ENCODE measurements at regions not wholly inside any gene's neighbourhood (a gene's known extent, or its start where the extent isn't known, plus 50 kb on each side); places are given as distances from the start of the nearest gene placed in this dataset.

DNA sequence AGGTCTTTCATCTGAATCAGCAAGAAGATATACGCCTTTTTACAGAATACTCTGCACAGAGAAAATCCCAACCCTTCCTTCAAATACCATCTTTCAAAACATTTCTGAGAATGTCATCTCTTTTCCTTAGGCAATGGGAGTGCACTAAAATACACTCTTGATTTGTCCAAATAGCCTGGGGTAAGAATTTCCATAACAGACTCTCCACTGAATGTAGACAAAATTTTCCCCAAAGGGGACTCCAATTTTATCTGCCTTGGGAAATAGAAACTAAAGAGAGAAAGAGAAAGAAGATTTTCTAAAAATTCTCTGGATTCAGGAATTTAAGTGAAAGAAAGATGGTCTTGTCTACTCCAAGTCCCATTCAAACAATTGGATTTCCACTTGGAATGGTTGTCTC is 394.5 kb upstream of the CHAC2 start:
- Mint-ChIP-seq H3K4me1 (ENCODE audit: low read depth) (no peaks in the 10 kb centered on the region), H3K27me3 (no peaks in the 10 kb centered on the region), H3K9me3 (peaks cover 1% of the 10 kb centered on the region), H3K27ac (no peak overlapping the region), H3K4me3 (no peak overlapping the region), H3K36me3 (ENCODE audit: low read depth) (no peaks in the 10 kb centered on the region)
- TF ChIP-seq, protein P1, sequence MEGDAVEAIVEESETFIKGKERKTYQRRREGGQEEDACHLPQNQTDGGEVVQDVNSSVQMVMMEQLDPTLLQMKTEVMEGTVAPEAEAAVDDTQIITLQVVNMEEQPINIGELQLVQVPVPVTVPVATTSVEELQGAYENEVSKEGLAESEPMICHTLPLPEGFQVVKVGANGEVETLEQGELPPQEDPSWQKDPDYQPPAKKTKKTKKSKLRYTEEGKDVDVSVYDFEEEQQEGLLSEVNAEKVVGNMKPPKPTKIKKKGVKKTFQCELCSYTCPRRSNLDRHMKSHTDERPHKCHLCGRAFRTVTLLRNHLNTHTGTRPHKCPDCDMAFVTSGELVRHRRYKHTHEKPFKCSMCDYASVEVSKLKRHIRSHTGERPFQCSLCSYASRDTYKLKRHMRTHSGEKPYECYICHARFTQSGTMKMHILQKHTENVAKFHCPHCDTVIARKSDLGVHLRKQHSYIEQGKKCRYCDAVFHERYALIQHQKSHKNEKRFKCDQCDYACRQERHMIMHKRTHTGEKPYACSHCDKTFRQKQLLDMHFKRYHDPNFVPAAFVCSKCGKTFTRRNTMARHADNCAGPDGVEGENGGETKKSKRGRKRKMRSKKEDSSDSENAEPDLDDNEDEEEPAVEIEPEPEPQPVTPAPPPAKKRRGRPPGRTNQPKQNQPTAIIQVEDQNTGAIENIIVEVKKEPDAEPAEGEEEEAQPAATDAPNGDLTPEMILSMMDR (IDR thresholded peaks at IDR 0.05) = no peak
- DNase-seq = no peak
- intact Hi-C loops (cut with micrococcal nuclease) = no loop called here
- POLR2A ChIA-PET = no interaction called here
- CTCF ChIA-PET = no interaction called here
- no peak for ATAC-seq

DNA sequence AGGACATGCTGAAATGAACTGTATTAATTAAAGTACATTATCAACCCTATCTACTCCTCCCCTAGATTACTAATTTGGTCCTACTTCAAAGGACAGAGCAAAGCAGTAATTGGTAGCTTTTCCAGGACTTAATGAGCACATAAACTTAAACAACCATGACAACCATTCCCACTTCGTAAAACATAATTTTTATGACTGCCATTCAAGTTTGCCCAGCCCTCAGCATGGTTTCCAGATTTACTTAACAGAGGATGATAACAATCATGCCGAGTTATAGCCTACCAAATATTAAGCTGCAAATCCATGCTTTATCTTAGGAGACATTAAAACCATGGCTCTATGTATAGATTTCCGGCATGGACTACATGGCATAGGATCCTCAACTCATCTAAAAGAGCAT is 401.1 kb upstream of the CHAC2 start:
- peaks cover 5% of the 10 kb centered on the region for H3K9me3 Mint-ChIP-seq
- no peak for ATAC-seq
- no peaks in the 10 kb centered on the region for H3K27me3 Mint-ChIP-seq

DNA sequence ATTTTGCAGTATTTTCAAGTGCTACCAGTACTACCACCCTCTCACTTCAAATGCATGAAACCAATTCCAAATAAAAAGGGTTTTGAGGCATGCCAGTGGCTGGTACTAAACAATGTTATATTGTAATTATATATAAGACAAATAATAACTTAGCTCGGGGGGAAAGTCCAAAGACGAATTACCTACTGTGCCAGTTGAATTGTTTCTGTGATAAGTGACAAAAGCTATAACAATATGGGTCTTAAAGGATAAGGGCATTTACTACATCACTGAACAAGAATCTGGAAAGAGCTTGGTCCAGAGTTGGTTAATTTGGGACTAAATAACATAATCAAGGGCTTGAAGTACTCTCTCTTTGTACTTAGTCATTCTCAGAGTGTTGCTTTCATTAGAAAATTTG is 404.7 kb upstream of the CHAC2 start:
- H3K27me3 Mint-ChIP-seq = no peaks in the 10 kb centered on the region
- CTCF ChIA-PET = no interaction called here
- H3K27ac Mint-ChIP-seq = no peak overlapping the region
- H3K4me3 Mint-ChIP-seq = no peak overlapping the region
- DNase-seq (no peak), ATAC-seq (no peak)
- intact Hi-C loops (cut with micrococcal nuclease) = no loop called here
- no peaks in the 10 kb centered on the region for H3K4me1 Mint-ChIP-seq (ENCODE audit: low read depth)
- no peaks in the 10 kb centered on the region for H3K36me3 Mint-ChIP-seq (ENCODE audit: low read depth)
- peaks cover 7% of the 10 kb centered on the region for H3K9me3 Mint-ChIP-seq
- TF ChIP-seq, protein P1 (IDR thresholded peaks at IDR 0.05) = no peak
- POLR2A ChIA-PET = no interaction called here

More for the DNA sequence above, 401.1 kb upstream of the CHAC2 start:
- POLR2A ChIA-PET = no interaction called here
- CTCF ChIA-PET = no interaction called here
- Mint-ChIP-seq H3K27ac (no peak overlapping the region), H3K4me3 (no peak overlapping the region), H3K36me3 (ENCODE audit: low read depth) (no peaks in the 10 kb centered on the region), H3K4me1 (ENCODE audit: low read depth) (no peaks in the 10 kb centered on the region)
- intact Hi-C loops (cut with micrococcal nuclease) = no loop called here
- DNase-seq = no peak
- TF ChIP-seq, protein P1 (IDR thresholded peaks at IDR 0.05) = no peak

DNA sequence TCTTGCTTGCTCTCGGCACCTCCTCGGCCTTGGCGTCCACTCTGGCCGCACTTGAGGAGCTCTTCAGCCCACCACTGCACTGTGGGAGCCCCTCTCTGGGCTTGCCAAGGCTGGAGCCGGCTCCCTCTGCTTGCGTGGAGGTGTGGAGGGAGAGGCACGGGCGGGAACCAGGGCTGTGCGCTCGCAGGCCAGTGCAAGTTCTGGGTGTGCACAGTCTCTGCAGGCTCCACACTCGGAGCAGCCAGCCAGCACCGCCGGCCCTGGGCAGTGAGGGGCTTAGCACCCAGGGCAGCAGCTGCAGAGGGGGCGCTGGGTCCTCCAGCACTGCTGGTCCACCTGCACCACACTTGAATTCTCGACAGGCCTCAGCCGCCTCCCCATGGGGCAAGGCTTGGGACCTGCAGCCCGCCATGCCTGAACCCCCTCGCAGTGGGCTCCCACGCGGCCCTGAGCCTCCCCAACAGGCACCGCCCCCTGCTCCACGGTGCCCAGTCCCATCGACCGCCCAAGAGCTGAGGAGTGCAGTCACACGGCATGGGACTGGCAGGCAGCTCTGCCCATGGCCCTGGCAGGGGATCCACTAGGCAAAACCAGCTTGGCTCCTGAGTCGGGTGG is 411.2 kb upstream of the CHAC2 start:
- no peaks in the 10 kb centered on the region for H3K27me3 Mint-ChIP-seq
- ChIA-PET POLR2A (no interaction called here), CTCF (no interaction called here)
- H3K9me3 Mint-ChIP-seq = peaks cover 8% of the 10 kb centered on the region
- no peak for ATAC-seq
- intact Hi-C loops (cut with micrococcal nuclease) = no loop called here
- H3K36me3 Mint-ChIP-seq (ENCODE audit: low read depth) = no peaks in the 10 kb centered on the region
- TF ChIP-seq, protein P1 (IDR thresholded peaks at IDR 0.05) = no peak
- no peak overlapping the region for H3K27ac Mint-ChIP-seq
- no peak overlapping the region for H3K4me3 Mint-ChIP-seq
- no peaks in the 10 kb centered on the region for H3K4me1 Mint-ChIP-seq (ENCODE audit: low read depth)
- no peak for DNase-seq

DNA sequence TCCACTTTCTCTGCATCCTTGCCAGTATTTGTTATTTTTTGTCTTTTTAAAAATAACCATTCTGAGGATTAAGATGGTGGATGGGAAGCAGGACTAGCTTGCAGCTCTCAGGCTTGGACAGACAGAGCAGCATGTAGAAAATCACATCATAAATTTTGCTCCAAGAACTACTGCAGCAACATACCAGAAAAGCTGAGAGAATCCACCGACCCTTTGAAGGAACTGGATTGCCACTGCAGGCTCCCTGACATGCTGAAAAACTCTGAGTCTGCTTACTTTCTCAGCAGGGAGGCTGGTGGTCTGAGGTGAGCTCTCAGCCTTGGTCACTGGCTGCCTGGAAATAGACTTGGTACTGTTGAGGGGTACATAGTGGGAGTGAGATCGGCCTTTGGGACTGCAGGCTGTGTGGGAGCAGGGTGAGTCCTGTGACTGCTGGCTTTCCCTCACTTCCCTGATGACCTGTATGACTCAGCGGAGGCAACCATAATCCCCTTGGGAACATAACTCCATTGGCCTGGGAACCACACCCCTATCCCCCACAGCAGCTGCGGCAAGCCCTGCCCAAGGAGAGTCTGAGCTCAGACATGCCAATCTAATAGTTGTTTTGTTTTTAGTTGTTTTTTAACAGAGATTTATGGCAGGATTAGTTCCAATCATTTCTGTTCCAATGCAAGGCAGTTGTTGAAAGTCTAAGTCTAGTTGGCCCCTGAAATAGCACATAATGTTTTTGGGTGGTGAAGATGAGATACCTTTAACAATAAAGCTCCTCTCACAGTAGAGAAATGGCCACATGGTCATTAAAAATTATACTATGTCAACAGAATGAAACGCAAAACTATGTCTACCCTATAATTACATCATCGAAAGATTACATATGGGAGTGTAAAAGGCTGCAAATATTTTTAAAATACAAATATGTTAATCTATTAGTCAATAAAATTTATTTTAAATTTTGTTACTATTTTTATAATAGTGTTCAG is 414.2 kb upstream of the CHAC2 start:
- no peaks in the 10 kb centered on the region for H3K27me3 Mint-ChIP-seq
- ChIA-PET POLR2A (no interaction called here), CTCF (no interaction called here)
- H3K36me3 Mint-ChIP-seq (ENCODE audit: low read depth) = no peaks in the 10 kb centered on the region
- H3K27ac Mint-ChIP-seq = no peak overlapping the region
- no peak for ATAC-seq
- H3K4me3 Mint-ChIP-seq = no peak overlapping the region
- TF ChIP-seq, protein P1 (IDR thresholded peaks at IDR 0.05) = no peak
- no peaks in the 10 kb centered on the region for H3K4me1 Mint-ChIP-seq (ENCODE audit: low read depth)
- intact Hi-C loops (cut with micrococcal nuclease) = no loop called here
- peaks cover 6% of the 10 kb centered on the region for H3K9me3 Mint-ChIP-seq
- DNase-seq = no peak
